ENCODE measurements at regions not wholly inside any gene's neighbourhood (a gene's known extent, or its start where the extent isn't known, plus 50 kb on each side); places are given as distances from the start of the nearest gene placed in this dataset.

GRCh38 chr2:56121995-56122394, 61.8 kb upstream of the CCDC85A start:
- no peaks in the 10 kb centered on the region for H3K4me1 ChIP-seq (ENCODE audit: control insufficient read depth, insufficient read depth, low read length, poor library complexity, severe bottlenecking)
- H3K4me3 ChIP-seq (ENCODE audit: extremely low read depth, insufficient read depth, low read length, poor library complexity, severe bottlenecking): no peak overlapping the region
- no peak overlapping the region for H3K27ac ChIP-seq (ENCODE audit: low read depth, low read length, severe bottlenecking)
- no peaks in the 10 kb centered on the region for H3K9me3 ChIP-seq (ENCODE audit: control insufficient read depth, low read length)
- no peaks in the 10 kb centered on the region for H3K36me3 ChIP-seq (ENCODE audit: control insufficient read depth, insufficient read depth, low read length)
- 75 to 88% methylated on average over 1 of the region's 1 CpG for WGBS, 2 experiments (ENCODE audit: insufficient coverage in 2 of 2)

- WGBS, 2 experiments (ENCODE audit: insufficient coverage in 2 of 2): 100% methylated on average over 1 of the region's 1 CpG; no CpG with 5 or more reads in 1 of the 2 experiments
- no peaks in the 10 kb centered on the region for H3K9me3 ChIP-seq (ENCODE audit: control insufficient read depth, low read length)
- no peaks in the 10 kb centered on the region for H3K4me1 ChIP-seq (ENCODE audit: control insufficient read depth, insufficient read depth, low read length, poor library complexity, severe bottlenecking)
- no peak overlapping the region for H3K27ac ChIP-seq (ENCODE audit: low read depth, low read length, severe bottlenecking)
- H3K36me3 ChIP-seq (ENCODE audit: control insufficient read depth, insufficient read depth, low read length): no peaks in the 10 kb centered on the region
- no peak overlapping the region for H3K4me3 ChIP-seq (ENCODE audit: extremely low read depth, insufficient read depth, low read length, poor library complexity, severe bottlenecking)
Measured at GRCh38 chr2:56123538-56123937, 60.3 kb upstream of the CCDC85A start.

- Histone ChIP-seq H3K9me3 (ENCODE audit: control insufficient read depth, low read length) (no peaks in the 10 kb centered on the region), H3K27ac (ENCODE audit: low read depth, low read length, severe bottlenecking) (no peak overlapping the region), H3K4me3 (ENCODE audit: extremely low read depth, insufficient read depth, low read length, poor library complexity, severe bottlenecking) (no peak overlapping the region), H3K36me3 (ENCODE audit: control insufficient read depth, insufficient read depth, low read length) (no peaks in the 10 kb centered on the region), H3K4me1 (ENCODE audit: control insufficient read depth, insufficient read depth, low read length, poor library complexity, severe bottlenecking) (no peaks in the 10 kb centered on the region)
- no CpG with 5 or more reads among the region's 1 CpG for WGBS, 2 experiments (ENCODE audit: insufficient coverage in 2 of 2)
Measured at GRCh38 chr2:56127010-56127409, 56.8 kb upstream of the CCDC85A start.

GRCh38 chr2:56127463-56128152, 56.2 kb upstream of the CCDC85A start:
- 85 to 95% methylated on average over 5 of the region's 6 CpGs for WGBS, 2 experiments (ENCODE audit: insufficient coverage in 2 of 2)
- H3K36me3 ChIP-seq (ENCODE audit: control insufficient read depth, insufficient read depth, low read length): no peaks in the 10 kb centered on the region
- no peaks in the 10 kb centered on the region for H3K9me3 ChIP-seq (ENCODE audit: control insufficient read depth, low read length)
- no peak overlapping the region for H3K27ac ChIP-seq (ENCODE audit: low read depth, low read length, severe bottlenecking)
- no peak overlapping the region for H3K4me3 ChIP-seq (ENCODE audit: extremely low read depth, insufficient read depth, low read length, poor library complexity, severe bottlenecking)
- no peaks in the 10 kb centered on the region for H3K4me1 ChIP-seq (ENCODE audit: control insufficient read depth, insufficient read depth, low read length, poor library complexity, severe bottlenecking)

GRCh38 chr2:56128235-56128634, 55.6 kb upstream of the CCDC85A start:
- Histone ChIP-seq H3K4me3 (ENCODE audit: extremely low read depth, insufficient read depth, low read length, poor library complexity, severe bottlenecking) (no peak overlapping the region), H3K27ac (ENCODE audit: low read depth, low read length, severe bottlenecking) (peak overlapping the region; percentile 1), H3K4me1 (ENCODE audit: control insufficient read depth, insufficient read depth, low read length, poor library complexity, severe bottlenecking) (no peaks in the 10 kb centered on the region), H3K9me3 (ENCODE audit: control insufficient read depth, low read length) (no peaks in the 10 kb centered on the region), H3K36me3 (ENCODE audit: control insufficient read depth, insufficient read depth, low read length) (no peaks in the 10 kb centered on the region)
- WGBS, 2 experiments (ENCODE audit: insufficient coverage in 2 of 2): 100% methylated on average over 1 of the region's 3 CpGs; no CpG with 5 or more reads in 1 of the 2 experiments

- Histone ChIP-seq H3K4me3 (ENCODE audit: extremely low read depth, insufficient read depth, low read length, poor library complexity, severe bottlenecking) (no peak overlapping the region), H3K27ac (ENCODE audit: low read depth, low read length, severe bottlenecking) (no peak overlapping the region), H3K36me3 (ENCODE audit: control insufficient read depth, insufficient read depth, low read length) (no peaks in the 10 kb centered on the region), H3K9me3 (ENCODE audit: control insufficient read depth, low read length) (no peaks in the 10 kb centered on the region), H3K4me1 (ENCODE audit: control insufficient read depth, insufficient read depth, low read length, poor library complexity, severe bottlenecking) (no peaks in the 10 kb centered on the region)
- WGBS, 2 experiments (ENCODE audit: insufficient coverage in 2 of 2): 85 to 97% methylated on average over 4 to 5 of the region's 5 CpGs
Measured at GRCh38 chr2:56130463-56131070, 53.2 kb upstream of the CCDC85A start.

GRCh38 chr2:56132138-56132537, 51.7 kb upstream of the CCDC85A start:
- no peak overlapping the region for H3K27ac ChIP-seq (ENCODE audit: low read depth, low read length, severe bottlenecking)
- no peak overlapping the region for H3K4me3 ChIP-seq (ENCODE audit: extremely low read depth, insufficient read depth, low read length, poor library complexity, severe bottlenecking)
- no peaks in the 10 kb centered on the region for H3K9me3 ChIP-seq (ENCODE audit: control insufficient read depth, low read length)
- no peaks in the 10 kb centered on the region for H3K4me1 ChIP-seq (ENCODE audit: control insufficient read depth, insufficient read depth, low read length, poor library complexity, severe bottlenecking)
- no peaks in the 10 kb centered on the region for H3K36me3 ChIP-seq (ENCODE audit: control insufficient read depth, insufficient read depth, low read length)
- WGBS, 2 experiments (ENCODE audit: insufficient coverage in 2 of 2): 0% methylated on average over 1 of the region's 1 CpG; no CpG with 5 or more reads in 1 of the 2 experiments

GRCh38 chr2:56133441-56133840, 50.3 kb upstream of the CCDC85A start:
- WGBS, 2 experiments (ENCODE audit: insufficient coverage in 2 of 2): no CpG with 5 or more reads among the region's 3 CpGs
- no peak overlapping the region for H3K4me3 ChIP-seq (ENCODE audit: extremely low read depth, insufficient read depth, low read length, poor library complexity, severe bottlenecking)
- H3K27ac ChIP-seq (ENCODE audit: low read depth, low read length, severe bottlenecking): no peak overlapping the region
- H3K36me3 ChIP-seq (ENCODE audit: control insufficient read depth, insufficient read depth, low read length): no peaks in the 10 kb centered on the region
- H3K9me3 ChIP-seq (ENCODE audit: control insufficient read depth, low read length): no peaks in the 10 kb centered on the region
- H3K4me1 ChIP-seq (ENCODE audit: control insufficient read depth, insufficient read depth, low read length, poor library complexity, severe bottlenecking): no peaks in the 10 kb centered on the region

GRCh38 chr2:56133931-56134629, 49.7 kb upstream of the CCDC85A start:
- H3K4me1 ChIP-seq (ENCODE audit: control insufficient read depth, insufficient read depth, low read length, poor library complexity, severe bottlenecking): no peaks in the 10 kb centered on the region
- H3K4me3 ChIP-seq (ENCODE audit: extremely low read depth, insufficient read depth, low read length, poor library complexity, severe bottlenecking): no peak overlapping the region
- no peak overlapping the region for H3K27ac ChIP-seq (ENCODE audit: low read depth, low read length, severe bottlenecking)
- WGBS, 2 experiments (ENCODE audit: insufficient coverage in 2 of 2): 91 to 93% methylated on average over 2 to 4 of the region's 9 CpGs
- no peaks in the 10 kb centered on the region for H3K36me3 ChIP-seq (ENCODE audit: control insufficient read depth, insufficient read depth, low read length)
- H3K9me3 ChIP-seq (ENCODE audit: control insufficient read depth, low read length): no peaks in the 10 kb centered on the region
